Memory B cell (primary cell): ENCODE measurements at regions not wholly inside any gene's neighbourhood (a gene's known extent, or its start where the extent isn't known, plus 50 kb on each side); places are given as distances from the start of the nearest gene placed in this dataset.

Experiments
- ATAC-seq: fragments of 150-1000 bp; cut with Tn5 transposase; 2 replicates; pipeline ENCODE4 v1.10.0; 2021; ENCODE audit warnings: low read depth, mild to moderate bottlenecking, moderate library complexity
- DNase-seq, 2 donors: peaks; one replicate each; pipeline ENCODE4 v3.0.0; 2022; ENCODE audit warnings: low spot score in 2 of 2
- H3K27ac Mint-ChIP-seq: one replicate; pipeline ENCODE4 v1.8.0; 2022; ENCODE audit warnings: mild to moderate bottlenecking, moderate library complexity, mixed read lengths
- H3K27me3 Mint-ChIP-seq: one replicate; pipeline ENCODE4 v1.8.0; 2022; ENCODE audit warnings: mixed read lengths
- H3K36me3 Mint-ChIP-seq: one replicate; pipeline ENCODE4 v1.8.0; 2022; ENCODE audit warnings: mild to moderate bottlenecking, mixed read lengths
- H3K4me1 Mint-ChIP-seq: one replicate; pipeline ENCODE4 v1.8.0; 2022; ENCODE audit warnings: mixed read lengths
- H3K4me3 Mint-ChIP-seq: one replicate; pipeline ENCODE4 v1.8.0; 2022; ENCODE audit warnings: mild to moderate bottlenecking, moderate library complexity, mixed read lengths
- H3K9me3 Mint-ChIP-seq: one replicate; pipeline ENCODE4 v1.8.0; 2022; ENCODE audit warnings: mixed read lengths

DNA sequence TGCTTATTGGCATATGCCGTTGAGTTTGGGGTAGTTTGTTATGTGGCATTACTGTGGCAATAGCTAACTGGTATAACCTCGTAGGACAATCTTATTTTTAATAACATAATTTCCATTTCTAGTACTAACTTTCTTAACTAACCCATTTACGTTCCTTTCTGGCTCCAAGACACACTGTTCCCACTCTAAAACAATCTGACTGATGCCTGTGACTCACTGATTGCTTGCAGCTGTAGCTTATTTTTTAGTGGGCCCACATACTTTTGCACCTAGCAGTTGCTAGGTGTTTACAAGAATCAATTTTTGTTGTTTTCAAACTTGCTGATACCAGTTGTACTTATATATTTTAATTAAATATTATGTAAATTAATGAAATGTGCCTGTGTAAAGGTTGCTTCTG is 52.2 kb downstream of the FAT3 start:
- Mint-ChIP-seq H3K4me1 (no peaks in the 10 kb centered on the region), H3K27me3 (no peaks in the 10 kb centered on the region), H3K4me3 (no peak overlapping the region), H3K27ac (no peak overlapping the region), H3K36me3 (no peaks in the 10 kb centered on the region), H3K9me3 (peaks cover 2% of the 10 kb centered on the region)
- ATAC-seq (no peak), DNase-seq (no peak)

DNA sequence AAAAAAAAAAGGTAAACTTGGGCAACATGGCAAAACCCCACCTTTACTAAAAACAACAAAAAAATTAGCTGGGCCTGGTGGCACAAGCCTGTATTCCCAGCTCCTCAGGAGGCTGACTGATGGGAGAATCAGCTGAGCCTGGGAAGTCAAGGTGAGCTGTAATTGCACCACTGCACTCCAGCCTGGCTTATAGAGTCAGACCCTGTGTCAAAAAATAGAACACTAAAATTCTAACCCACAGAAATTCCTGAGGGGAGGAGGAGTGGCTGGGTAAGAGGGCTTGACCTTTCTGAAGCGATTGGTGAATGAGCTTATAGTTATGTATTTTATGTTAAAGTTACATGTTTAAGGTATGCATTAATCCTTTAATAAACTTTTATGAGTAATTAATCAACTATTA is 53.3 kb downstream of the FAT3 start:
- DNase-seq: no peak
- Mint-ChIP-seq H3K36me3 (no peaks in the 10 kb centered on the region), H3K9me3 (peaks cover 2% of the 10 kb centered on the region)

GRCh38 chr11:92278791-92279433 is 54.3 kb downstream of the FAT3 start:
- Mint-ChIP-seq H3K4me1 (no peaks in the 10 kb centered on the region), H3K36me3 (no peaks in the 10 kb centered on the region), H3K9me3 (peaks cover 2% of the 10 kb centered on the region), H3K4me3 (no peak overlapping the region), H3K27me3 (no peaks in the 10 kb centered on the region), H3K27ac (no peak overlapping the region)
- DNase-seq (no peak), ATAC-seq (no peak)

More for the DNA sequence above, 53.3 kb downstream of the FAT3 start:
- Mint-ChIP-seq H3K27me3 (no peaks in the 10 kb centered on the region), H3K27ac (no peak overlapping the region), H3K4me1 (no peaks in the 10 kb centered on the region), H3K4me3 (no peak overlapping the region)
- ATAC-seq: no peak

DNA sequence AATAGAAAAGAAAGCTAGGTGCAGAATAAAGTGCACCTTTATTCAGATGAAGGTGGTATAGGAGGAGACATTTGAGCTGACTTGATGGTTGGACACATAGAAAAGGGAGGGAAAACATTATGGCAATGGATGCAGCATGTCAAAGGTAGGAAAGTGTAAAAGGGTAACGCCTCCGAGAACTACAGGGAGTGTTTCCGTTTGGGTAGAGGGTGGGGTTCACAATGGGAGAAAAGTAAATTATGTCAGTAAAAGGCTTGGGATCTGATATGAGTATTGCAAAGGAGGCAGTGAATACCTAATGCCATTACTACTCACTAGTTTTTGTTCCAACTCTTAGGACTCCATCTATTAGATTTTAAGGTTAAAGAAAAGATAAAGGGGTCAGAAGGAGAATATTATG is 59.5 kb downstream of the FAT3 start:
- Mint-ChIP-seq H3K4me1 (no peaks in the 10 kb centered on the region), H3K27ac (no peak overlapping the region)
- ATAC-seq: no peak

GRCh38 chr11:92284558-92284957 is 59.9 kb downstream of the FAT3 start:
- Mint-ChIP-seq H3K27me3 (no peaks in the 10 kb centered on the region), H3K36me3 (no peaks in the 10 kb centered on the region), H3K4me1 (no peaks in the 10 kb centered on the region), H3K9me3 (no peaks in the 10 kb centered on the region), H3K4me3 (no peak overlapping the region), H3K27ac (no peak overlapping the region)
- DNase-seq: no peak
- ATAC-seq: no peak

More for the DNA sequence above, 59.5 kb downstream of the FAT3 start:
- no peaks in the 10 kb centered on the region for H3K36me3 Mint-ChIP-seq
- no peak overlapping the region for H3K4me3 Mint-ChIP-seq
- no peak for DNase-seq
- H3K9me3 Mint-ChIP-seq: no peaks in the 10 kb centered on the region
- H3K27me3 Mint-ChIP-seq: no peaks in the 10 kb centered on the region

DNA sequence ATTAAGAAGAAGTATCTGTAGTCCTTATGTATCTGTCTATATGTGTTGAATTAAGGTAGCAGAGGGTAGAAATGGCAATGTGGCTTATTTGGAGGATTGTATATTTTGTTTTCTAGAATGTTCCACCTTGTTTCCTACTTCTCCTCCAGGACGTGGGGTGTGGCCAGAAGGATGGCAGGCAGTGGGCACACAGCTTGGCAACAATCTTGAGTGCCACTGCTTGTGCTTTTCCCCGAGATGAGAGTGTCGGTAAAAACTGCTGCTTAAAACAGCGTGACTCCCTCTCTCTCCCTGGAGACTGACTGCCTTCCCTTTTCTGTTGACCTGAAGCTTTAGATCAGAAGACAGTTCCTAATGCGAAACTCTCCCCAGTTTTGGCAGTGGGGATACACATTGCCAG is 61.2 kb downstream of the FAT3 start:
- DNase-seq (no peak), ATAC-seq (no peak)
- H3K27me3 Mint-ChIP-seq: no peaks in the 10 kb centered on the region
- no peaks in the 10 kb centered on the region for H3K4me1 Mint-ChIP-seq
- H3K36me3 Mint-ChIP-seq: no peaks in the 10 kb centered on the region
- no peak overlapping the region for H3K4me3 Mint-ChIP-seq
- peaks cover 2% of the 10 kb centered on the region for H3K9me3 Mint-ChIP-seq
- no peak overlapping the region for H3K27ac Mint-ChIP-seq

DNA sequence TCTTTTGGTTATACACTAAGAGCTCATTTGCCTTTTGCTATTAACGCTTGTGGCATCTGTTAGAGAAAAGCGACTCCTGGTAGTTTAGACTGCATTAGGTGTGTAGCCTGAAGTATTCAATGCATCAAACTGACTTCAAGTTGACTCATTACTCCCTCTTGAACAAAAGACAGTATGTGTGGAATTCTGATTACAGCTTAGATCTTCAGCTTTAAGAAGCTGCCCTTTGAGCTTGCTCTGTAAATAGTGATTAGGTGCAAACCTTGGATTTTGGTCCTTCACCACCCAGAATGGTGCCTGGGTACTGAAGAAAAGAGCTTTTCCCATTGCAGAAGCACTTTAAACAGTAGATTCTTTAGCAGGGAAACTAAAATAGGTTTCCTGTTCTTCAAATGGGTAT is 62.1 kb downstream of the FAT3 start:
- Mint-ChIP-seq H3K36me3 (no peaks in the 10 kb centered on the region), H3K9me3 (peaks cover 2% of the 10 kb centered on the region), H3K27me3 (no peaks in the 10 kb centered on the region), H3K27ac (no peak overlapping the region), H3K4me3 (no peak overlapping the region), H3K4me1 (no peaks in the 10 kb centered on the region)
- DNase-seq (no peak), ATAC-seq (no peak)

DNA sequence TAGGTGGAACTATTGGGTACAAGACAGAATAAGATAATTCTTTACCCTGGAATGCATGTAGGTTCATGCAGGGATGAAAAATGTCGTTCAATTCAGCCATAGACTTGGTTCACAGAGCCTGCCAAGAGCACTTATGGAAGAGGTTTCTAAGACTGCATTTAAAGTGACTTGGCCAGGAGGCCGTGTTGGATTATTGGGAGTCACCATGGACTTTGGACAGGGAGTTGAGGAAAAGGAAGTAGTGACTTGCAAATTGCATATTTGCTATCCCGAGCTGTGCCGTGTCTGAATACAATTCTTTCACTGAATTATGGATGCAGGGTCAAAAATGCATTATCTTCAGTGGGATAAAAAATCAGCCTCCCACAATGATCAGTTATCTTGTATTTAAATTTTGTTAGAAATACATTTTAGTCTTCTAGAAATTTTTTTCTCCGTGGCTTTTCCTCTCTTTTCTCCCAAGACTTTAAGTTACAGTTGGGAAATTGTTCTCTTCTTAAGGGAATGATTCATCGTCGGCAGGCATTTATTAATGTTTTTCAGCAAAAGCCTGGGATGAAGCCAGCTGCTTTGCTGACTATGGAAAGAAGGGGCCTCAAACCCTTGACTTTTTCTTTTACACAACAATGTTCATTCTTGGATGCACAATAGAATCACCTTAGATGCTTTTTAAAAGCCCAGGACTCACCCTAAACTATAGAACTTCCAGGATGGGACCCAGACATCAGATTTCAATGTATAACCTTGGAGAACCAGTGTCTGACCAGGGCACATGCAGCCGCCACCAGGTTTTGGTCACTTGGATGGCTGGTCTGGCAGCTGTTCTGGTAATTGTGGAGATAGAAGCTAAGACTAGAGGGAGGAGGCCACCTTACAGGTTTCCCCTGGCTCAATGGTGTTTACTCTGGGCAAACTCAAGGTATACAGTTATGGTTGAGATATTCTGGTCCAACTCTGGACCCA is 70.8 kb downstream of the FAT3 start:
- no peak for DNase-seq

GRCh38 chr11:92296138-92296515 is 71.5 kb downstream of the FAT3 start:
- no peak for DNase-seq
- ATAC-seq: no peak
- no peaks in the 10 kb centered on the region for H3K4me1 Mint-ChIP-seq

More for the DNA sequence above, 70.8 kb downstream of the FAT3 start:
- ATAC-seq: no peak
- Mint-ChIP-seq H3K27me3 (no peaks in the 10 kb centered on the region), H3K36me3 (no peaks in the 10 kb centered on the region), H3K4me3 (no peak overlapping the region), H3K4me1 (no peaks in the 10 kb centered on the region), H3K27ac (no peak overlapping the region), H3K9me3 (peaks cover 4% of the 10 kb centered on the region)

DNA sequence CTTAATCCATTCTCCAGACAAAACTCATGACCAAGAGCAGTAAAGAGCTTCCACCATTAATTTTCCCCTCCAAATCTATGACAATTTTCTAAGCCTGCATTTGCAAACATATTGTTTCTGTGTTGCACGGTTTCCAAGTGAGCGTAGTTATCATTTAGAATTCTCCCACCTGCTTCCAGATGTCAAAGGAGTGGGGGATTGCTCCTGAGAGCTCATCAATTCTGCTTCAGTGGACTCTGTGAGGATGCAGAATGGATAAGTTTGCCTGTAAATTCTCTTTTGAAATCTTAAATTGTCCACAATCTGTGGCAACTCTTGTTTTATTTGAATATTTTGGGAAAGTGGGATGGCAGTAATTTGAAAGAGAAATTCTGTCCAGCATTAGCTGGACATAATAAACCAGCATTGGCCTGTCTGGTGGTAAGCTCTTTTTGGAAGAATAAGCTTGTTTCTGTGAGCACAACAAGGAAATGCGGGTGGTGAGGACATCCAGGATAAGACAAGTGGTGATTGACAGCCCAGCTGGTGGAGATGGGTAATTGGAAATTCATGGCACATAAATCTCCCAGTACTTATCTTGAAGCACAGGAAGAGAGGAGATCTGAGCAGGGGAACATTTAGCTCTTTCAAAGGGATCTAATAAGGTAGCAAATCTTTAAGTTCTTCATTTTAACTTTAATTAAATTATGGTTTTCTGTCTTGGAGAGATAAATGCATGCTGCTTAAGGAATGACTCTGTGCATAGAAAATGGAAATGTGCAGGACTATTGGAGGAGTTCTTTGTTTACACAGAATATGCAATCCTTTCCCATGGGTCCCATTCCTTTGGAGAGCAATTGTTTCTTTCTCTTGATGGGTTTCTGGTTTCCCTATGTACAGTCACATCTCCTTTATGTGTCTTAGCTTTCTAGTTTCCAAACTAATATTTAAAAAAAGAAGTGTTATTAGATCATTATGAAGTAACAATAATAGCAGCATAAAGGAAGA is 73.2 kb downstream of the FAT3 start:
- ATAC-seq (no peak), DNase-seq (no peak)
- no peaks in the 10 kb centered on the region for H3K27me3 Mint-ChIP-seq
- H3K9me3 Mint-ChIP-seq: peaks cover 5% of the 10 kb centered on the region
- H3K4me1 Mint-ChIP-seq: no peaks in the 10 kb centered on the region
- no peak overlapping the region for H3K4me3 Mint-ChIP-seq
- no peak overlapping the region for H3K27ac Mint-ChIP-seq
- H3K36me3 Mint-ChIP-seq: no peaks in the 10 kb centered on the region

More at GRCh38 chr11:92296138-92296515, 71.5 kb downstream of the FAT3 start:
- no peaks in the 10 kb centered on the region for H3K27me3 Mint-ChIP-seq
- H3K36me3 Mint-ChIP-seq: no peaks in the 10 kb centered on the region
- H3K4me3 Mint-ChIP-seq: no peak overlapping the region
- peaks cover 6% of the 10 kb centered on the region for H3K9me3 Mint-ChIP-seq
- no peak overlapping the region for H3K27ac Mint-ChIP-seq

GRCh38 chr11:92300876-92301275 is 76.3 kb downstream of the FAT3 start:
- peaks cover 4% of the 10 kb centered on the region for H3K9me3 Mint-ChIP-seq
- DNase-seq (no peak), ATAC-seq (no peak)
- no peaks in the 10 kb centered on the region for H3K27me3 Mint-ChIP-seq
- no peak overlapping the region for H3K27ac Mint-ChIP-seq
- no peak overlapping the region for H3K4me3 Mint-ChIP-seq
- no peaks in the 10 kb centered on the region for H3K36me3 Mint-ChIP-seq
- H3K4me1 Mint-ChIP-seq: no peaks in the 10 kb centered on the region

- Mint-ChIP-seq H3K27me3 (no peaks in the 10 kb centered on the region), H3K27ac (no peak overlapping the region), H3K36me3 (no peaks in the 10 kb centered on the region), H3K4me1 (no peaks in the 10 kb centered on the region), H3K9me3 (peaks cover 4% of the 10 kb centered on the region), H3K4me3 (no peak overlapping the region)
- no peak for ATAC-seq
- no peak for DNase-seq
Measured at GRCh38 chr11:92302770-92303169, 78.2 kb downstream of the FAT3 start.

DNA sequence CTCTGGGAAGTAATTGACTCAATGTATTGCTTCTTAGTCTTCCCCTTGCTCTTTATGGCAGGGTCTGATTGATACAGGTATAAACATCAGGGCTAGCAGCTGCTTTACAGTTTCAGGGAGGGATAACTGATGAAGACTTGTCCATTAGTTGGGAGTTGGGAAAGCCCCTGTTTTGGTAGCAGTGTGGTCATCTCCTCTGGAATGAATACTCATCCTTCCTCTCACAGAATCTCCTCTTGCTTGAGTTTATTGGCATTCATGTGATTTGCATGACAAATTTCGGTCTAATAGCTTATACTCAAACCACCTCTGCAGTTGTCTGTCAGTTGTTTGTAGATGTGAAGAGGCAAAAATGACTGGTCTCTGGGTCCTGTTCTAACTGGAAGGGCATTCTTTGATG is 79.7 kb downstream of the FAT3 start:
- no peak for DNase-seq
- Mint-ChIP-seq H3K27ac (no peak overlapping the region), H3K4me3 (no peak overlapping the region), H3K36me3 (no peaks in the 10 kb centered on the region), H3K9me3 (peaks cover 4% of the 10 kb centered on the region), H3K4me1 (no peaks in the 10 kb centered on the region), H3K27me3 (no peaks in the 10 kb centered on the region)
- no peak for ATAC-seq
